Peyer's patch (tissue), 4 donors: ENCODE measurements at regions not wholly inside any gene's neighbourhood (a gene's known extent, or its start where the extent isn't known, plus 50 kb on each side); places are given as distances from the start of the nearest gene placed in this dataset.

Experiments
- DNase-seq, 3 donors: peaks; one replicate each; pipeline ENCODE4 v3.0.0-alpha.2; 2017 to 2019
- H3K27ac ChIP-seq, 4 donors: fragments of 200-600 bp; sonication (generic); one replicate each; pipeline ENCODE4 v1.5.1; 2016 to 2019
- H3K27me3 ChIP-seq, 2 donors: fragments of 200-600 bp; sonication (generic); one replicate each; pipeline ENCODE4 v1.5.1; 2019
- H3K36me3 ChIP-seq, 3 donors: fragments of 200-600 bp; sonication (generic); one replicate each; pipeline ENCODE4 v1.5.1; 2016 to 2019
- H3K4me1 ChIP-seq, 4 donors: fragments of 200-600 bp; sonication (generic); one replicate each; pipeline ENCODE4 v1.5.1; 2016 to 2019
- H3K4me3 ChIP-seq, 4 donors: fragments of 200-600 bp; sonication (generic); 1 replicate in 3 of 4; 2 replicates in 1 of 4; pipeline ENCODE4 v1.5.1; 2016 to 2019; ENCODE audit warnings: mild to moderate bottlenecking in 1 of 4
- H3K9me3 ChIP-seq, 4 donors: fragments of 200-600 bp; sonication (generic); one replicate each; pipeline ENCODE4 v1.5.1; 2016 to 2019; ENCODE audit warnings: mild to moderate bottlenecking in 1 of 4
- POLR2A ChIP-seq, 2 donors: fragments of 450-650 bp; IDR thresholded peaks; one replicate each; pipeline ENCODE4 v1.5.1; 2017; ENCODE audit warnings: antibody characterized with exemption in 2 of 2, mild to moderate bottlenecking in 2 of 2, moderate library complexity in 2 of 2
- TF ChIP-seq, protein P1 (sequence below), 6 experiments: fragments of 450-650 bp in 4 of 6; fragments of 200-600 bp in 2 of 6; sonication (generic) in 1 of 6; IDR thresholded peaks; one replicate each; pipeline ENCODE4 v1.5.1; 2017 to 2019; ENCODE audit warnings: antibody characterized with exemption in 6 of 6, mild to moderate bottlenecking in 3 of 6, moderate library complexity in 1 of 6

- TF ChIP-seq, protein P1, sequence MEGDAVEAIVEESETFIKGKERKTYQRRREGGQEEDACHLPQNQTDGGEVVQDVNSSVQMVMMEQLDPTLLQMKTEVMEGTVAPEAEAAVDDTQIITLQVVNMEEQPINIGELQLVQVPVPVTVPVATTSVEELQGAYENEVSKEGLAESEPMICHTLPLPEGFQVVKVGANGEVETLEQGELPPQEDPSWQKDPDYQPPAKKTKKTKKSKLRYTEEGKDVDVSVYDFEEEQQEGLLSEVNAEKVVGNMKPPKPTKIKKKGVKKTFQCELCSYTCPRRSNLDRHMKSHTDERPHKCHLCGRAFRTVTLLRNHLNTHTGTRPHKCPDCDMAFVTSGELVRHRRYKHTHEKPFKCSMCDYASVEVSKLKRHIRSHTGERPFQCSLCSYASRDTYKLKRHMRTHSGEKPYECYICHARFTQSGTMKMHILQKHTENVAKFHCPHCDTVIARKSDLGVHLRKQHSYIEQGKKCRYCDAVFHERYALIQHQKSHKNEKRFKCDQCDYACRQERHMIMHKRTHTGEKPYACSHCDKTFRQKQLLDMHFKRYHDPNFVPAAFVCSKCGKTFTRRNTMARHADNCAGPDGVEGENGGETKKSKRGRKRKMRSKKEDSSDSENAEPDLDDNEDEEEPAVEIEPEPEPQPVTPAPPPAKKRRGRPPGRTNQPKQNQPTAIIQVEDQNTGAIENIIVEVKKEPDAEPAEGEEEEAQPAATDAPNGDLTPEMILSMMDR (IDR thresholded peaks at IDR 0.05): no peak
- TF ChIP-seq POLR2A (IDR thresholded peaks at IDR 0.05): no peak
- H3K36me3 ChIP-seq: no peaks in the 10 kb centered on the region
- DNase-seq: no peak
- H3K27ac ChIP-seq: no peak overlapping the region
- no peaks in the 10 kb centered on the region for H3K4me1 ChIP-seq
- no peak overlapping the region for H3K4me3 ChIP-seq
- no peaks in the 10 kb centered on the region for H3K27me3 ChIP-seq
- H3K9me3 ChIP-seq: no peaks in the 10 kb centered on the region
Observed at GRCh38 chr10:90412582-90412981, 445.3 kb downstream of the HTR7 start.

DNA sequence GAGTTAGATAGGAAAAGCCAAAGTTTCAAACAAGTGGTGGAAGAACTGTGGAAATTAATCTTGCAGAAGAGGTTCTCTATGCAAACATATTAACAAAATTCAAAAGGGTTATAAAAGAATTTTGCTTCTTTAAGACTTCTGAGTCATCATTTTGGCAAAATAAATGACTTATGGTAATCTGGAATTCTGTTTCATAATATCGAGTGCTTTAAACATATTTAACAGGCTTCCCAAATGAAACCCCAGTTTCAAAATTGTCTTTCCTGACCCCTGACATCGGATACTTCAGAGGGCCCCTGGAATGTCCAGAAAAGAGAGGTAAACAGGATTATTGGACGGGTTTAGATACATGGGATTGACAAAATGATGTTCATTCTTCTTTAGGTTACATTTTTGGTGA is 444.6 kb downstream of the HTR7 start:
- no peak for TF ChIP-seq POLR2A (IDR thresholded peaks at IDR 0.05)
- TF ChIP-seq, protein P1 (IDR thresholded peaks at IDR 0.05): no peak
- Histone ChIP-seq H3K4me1 (no peaks in the 10 kb centered on the region), H3K9me3 (no peaks in the 10 kb centered on the region), H3K36me3 (no peaks in the 10 kb centered on the region), H3K27me3 (no peaks in the 10 kb centered on the region), H3K4me3 (no peak overlapping the region), H3K27ac (no peak overlapping the region)
- DNase-seq: no peak

DNA sequence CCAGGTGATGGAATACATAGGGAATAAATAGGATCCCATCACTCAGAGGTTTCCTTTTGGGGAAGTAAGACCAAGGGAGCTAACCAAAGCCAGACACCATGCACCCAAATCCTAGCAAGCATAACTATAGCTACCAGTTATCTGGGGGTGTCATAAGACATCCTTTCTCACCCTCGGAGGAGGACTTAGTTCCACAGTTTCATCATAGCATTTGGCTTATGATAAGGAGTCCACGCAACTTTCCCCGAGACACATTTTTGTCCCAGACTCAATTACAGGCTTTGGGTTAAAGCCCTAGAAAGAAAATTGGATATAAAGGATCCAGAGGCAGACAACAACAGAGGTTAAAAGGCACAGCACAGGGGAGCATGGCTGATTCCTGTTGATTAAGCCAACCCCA is 442.9 kb downstream of the HTR7 start:
- no peaks in the 10 kb centered on the region for H3K36me3 ChIP-seq
- no peaks in the 10 kb centered on the region for H3K4me1 ChIP-seq
- H3K9me3 ChIP-seq: no peaks in the 10 kb centered on the region
- no peak for DNase-seq
- no peaks in the 10 kb centered on the region for H3K27me3 ChIP-seq
- no peak for TF ChIP-seq POLR2A (IDR thresholded peaks at IDR 0.05)
- TF ChIP-seq, protein P1 (IDR thresholded peaks at IDR 0.05): no peak
- H3K27ac ChIP-seq: no peak overlapping the region
- H3K4me3 ChIP-seq: no peak overlapping the region

DNA sequence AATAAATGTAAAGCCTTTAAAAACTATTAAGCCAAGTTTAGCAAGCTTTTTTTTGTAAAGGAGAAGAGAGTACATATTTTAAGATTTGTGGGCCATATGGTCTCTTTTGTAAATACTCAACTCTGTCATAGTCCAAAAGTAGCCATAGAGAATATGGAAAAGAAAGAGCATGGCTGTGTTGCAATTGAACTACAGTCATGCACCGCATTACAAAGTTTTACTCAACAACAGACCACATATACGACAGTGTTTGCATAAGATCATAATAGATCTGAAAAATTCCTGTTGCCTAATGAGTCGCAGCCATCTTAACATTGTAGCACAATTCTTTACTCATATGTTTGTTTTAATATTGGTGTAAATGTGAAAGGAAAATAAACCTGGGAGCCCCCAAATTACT is 440.8 kb downstream of the HTR7 start:
- no peak overlapping the region for H3K27ac ChIP-seq
- no peak overlapping the region for H3K4me3 ChIP-seq
- no peaks in the 10 kb centered on the region for H3K9me3 ChIP-seq
- no peaks in the 10 kb centered on the region for H3K36me3 ChIP-seq
- no peaks in the 10 kb centered on the region for H3K27me3 ChIP-seq
- no peaks in the 10 kb centered on the region for H3K4me1 ChIP-seq
- DNase-seq: no peak
- TF ChIP-seq, protein P1 (IDR thresholded peaks at IDR 0.05): no peak
- TF ChIP-seq POLR2A (IDR thresholded peaks at IDR 0.05): no peak

- TF ChIP-seq, protein P1 (IDR thresholded peaks at IDR 0.05): no peak
- no peak for TF ChIP-seq POLR2A (IDR thresholded peaks at IDR 0.05)
- no peaks in the 10 kb centered on the region for H3K27me3 ChIP-seq
- no peaks in the 10 kb centered on the region for H3K36me3 ChIP-seq
- DNase-seq: no peak
- H3K27ac ChIP-seq: no peak overlapping the region
- H3K9me3 ChIP-seq: no peaks in the 10 kb centered on the region
- H3K4me1 ChIP-seq: no peaks in the 10 kb centered on the region
- H3K4me3 ChIP-seq: no peak overlapping the region
Observed at GRCh38 chr10:90417476-90418210, 440.2 kb downstream of the HTR7 start.
